SK-N-DZ (cell line): ENCODE measurements at regions not wholly inside any gene's neighbourhood (a gene's known extent, or its start where the extent isn't known, plus 50 kb on each side); places are given as distances from the start of the nearest gene placed in this dataset.

Experiments used
- DNase-seq: peaks from one replicate; pipeline ENCODE4 v3.0.0-alpha.2; 2015; ENCODE audit warnings: low spot score

DNA sequence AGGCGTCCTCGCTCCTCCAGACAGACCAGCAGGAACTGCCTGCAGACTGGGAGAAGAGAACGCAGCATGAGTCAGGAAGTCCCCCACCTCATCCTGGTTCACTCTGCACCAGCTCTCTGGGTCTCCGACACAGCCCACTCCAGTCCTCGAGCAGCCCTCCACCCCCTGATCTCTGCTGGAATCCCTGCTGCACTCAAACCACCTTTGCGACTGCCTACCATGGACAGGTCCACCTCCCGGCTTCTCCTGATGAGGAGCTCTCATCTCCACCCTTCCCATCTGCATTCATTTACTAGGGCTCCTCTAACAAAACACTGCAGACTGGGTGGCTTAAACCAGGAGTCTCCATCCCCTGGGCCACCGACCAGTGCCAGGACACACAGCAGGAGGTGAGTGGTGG is 202.3 kb upstream of the IGF1R start:
- DNase-seq = no peak

DNA sequence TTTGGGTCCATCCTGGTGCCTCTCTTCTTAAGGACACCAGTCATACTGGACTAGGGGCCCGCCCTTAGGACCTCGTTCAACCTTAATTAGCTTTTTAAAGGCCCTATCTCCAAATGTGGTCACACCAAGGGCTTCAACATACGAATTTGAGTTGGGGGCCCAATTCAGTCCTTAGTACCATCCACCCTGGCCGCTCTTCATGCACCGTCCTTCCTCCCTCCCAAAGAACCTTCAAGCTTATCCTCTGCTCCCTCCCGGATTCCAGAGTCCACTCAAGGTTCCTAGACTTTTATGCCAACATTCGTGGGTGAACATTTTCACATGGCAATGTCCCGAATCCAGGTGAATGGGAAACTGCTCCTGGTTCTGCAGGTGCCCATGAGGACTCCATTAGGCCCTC is 201.3 kb upstream of the IGF1R start:
- DNase-seq = no peak

DNA sequence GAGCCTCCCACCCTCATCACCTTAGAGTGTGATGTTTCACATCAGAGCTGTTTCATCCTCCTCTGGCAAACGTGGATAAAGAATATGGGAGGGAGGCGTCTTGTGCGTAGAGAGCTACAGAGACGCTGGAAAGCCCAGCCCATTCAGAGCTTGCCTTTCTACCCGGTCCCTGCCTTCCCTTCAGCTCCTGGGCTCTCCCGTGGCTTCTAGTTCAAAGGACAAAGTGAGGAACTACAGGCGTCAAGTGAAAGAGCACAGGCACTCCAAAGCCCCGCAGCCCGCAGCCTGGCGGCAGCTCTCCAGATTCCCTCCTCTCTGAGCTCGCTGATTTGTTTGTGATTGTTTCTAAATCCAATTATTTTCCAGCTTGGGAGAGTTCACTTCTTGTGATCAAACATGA is 197.1 kb upstream of the IGF1R start:
- DNase-seq = no peak

DNA sequence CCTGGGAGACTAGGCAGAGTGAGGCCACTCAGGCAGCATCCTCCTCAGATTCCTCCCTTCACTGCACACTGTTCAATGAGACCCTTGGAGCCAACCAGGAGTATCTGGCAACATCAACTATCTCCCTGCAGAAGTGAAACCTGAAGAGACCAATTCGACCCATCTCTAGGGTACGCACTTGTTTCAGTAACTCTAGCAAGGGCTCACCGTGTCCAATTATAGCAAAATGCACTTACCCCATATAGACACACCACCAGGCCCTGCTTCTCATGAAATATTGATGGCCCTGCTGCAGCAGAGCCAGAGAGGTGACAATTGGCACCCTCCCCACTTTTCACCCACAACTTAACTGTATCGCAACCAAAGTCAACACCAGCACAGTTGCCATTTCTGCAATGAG is 196.1 kb upstream of the IGF1R start:
- no peak for DNase-seq

DNA sequence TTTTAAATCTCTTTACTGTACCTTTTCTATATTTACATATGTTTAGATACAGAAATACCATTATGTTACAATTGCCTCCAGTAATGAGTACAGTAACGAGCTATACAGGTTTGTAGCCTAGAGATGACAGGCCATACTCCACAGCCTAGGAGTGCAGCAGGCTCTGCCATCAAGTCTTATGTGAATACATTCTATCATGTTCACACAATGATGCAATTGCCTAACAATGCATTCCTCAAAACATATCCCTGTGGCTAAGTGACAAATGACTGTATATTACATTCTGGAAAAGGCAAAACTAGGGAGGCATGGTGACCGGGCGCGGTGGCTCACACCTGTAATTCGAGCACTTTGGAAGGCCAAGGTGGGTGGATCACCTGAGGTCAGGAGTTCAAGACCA is 192.4 kb upstream of the IGF1R start:
- DNase-seq = no peak

DNA sequence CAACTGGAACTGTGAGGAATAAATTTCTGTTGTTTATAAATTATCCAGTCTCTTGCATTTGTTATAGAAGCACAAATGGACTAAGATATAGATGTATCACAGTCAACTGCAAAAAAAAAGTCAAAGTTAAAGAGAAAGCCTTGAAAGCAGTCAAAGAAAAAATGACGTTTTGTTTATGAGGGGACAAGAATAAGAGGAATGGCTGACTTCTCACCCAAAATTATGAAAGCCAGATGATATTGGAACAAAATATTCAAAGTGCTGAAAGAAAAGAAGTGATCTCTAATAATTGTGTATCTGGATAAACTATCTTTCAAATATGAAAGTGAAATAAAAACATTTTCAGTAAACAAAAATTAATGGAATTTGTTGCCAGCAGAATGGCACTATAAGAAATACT is 171.8 kb upstream of the IGF1R start:
- DNase-seq = no peak

DNA sequence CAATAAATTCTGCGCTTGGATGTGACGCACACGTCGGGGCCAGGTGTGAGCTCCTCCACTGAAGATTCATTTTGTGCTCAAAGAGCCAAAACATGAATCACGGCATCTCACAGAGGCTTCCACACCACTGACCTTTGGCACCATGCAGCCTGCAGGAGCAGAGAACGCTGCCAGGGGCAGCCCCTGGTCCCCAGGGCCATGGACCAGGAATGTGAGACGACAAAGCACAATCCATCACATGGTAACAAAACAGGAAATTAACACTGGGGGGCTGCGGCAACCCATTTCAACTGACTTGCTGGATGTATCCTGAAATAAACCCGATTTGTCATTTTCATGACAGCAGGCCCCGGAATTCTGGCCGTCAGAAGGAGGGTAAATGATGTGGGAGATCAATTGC is 167.5 kb upstream of the IGF1R start:
- DNase-seq = no peak

DNA sequence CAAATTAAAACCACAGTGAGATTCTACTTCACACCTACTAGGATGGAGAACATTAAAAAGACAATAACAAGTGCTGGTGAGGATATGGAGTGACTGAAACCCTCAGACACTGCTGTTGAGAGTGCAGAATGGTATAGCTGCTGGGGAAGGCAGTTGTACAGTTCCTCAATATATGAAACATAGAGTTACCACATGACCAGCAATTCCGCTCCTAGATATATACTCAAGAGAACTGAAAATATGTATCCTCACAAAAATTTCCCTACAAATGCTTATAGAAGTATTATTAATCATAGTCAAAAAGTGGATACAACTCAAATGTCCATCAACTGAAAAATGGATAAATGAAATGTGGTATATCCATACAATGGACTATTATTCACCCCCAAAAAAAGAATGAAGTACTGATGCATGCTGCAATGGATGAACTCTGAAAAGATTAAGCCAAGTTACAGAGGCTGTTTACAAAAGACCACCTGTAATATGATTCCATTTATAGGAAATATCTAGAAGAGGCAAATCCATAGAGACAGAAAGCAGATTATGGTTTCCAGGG is 164.7 kb upstream of the IGF1R start:
- no peak for DNase-seq

DNA sequence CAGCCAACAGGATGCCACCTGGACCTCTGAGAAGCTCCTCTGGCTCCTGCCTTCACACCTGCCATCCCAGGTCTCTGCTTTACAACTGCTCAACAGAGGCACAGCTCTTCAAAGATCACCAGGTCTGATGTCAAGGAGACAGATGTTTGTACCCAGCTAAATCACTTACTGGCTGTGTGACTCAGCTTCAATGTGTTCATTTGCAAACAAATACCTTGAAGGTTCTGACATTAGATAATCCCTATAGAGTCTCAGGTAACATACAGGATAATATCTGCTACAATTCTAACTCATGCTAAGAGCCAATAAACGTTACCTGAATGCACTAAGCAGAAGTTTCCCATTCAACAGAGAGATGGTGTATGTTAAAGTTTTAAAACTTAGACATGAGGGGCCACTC is 163.4 kb upstream of the IGF1R start:
- no peak for DNase-seq

DNA sequence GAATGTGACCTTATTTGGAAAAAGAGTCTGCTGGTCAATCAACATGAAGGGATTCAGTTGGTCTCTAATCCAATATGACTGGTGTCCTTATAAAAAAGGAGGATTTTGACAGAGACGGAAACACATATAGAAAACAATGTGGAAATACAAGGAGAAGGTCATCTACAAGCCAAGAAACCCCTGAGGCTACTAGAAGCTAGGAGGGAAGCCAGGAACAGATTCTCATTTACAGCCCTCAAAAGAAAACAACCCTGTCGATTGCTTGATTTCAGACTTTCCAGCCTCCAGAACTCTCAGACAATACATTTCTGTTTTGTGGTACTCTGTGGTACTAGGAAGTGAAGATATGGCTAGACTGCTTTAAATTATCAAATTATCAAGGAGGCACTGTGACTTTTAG is 162.9 kb upstream of the IGF1R start:
- DNase-seq = no peak

DNA sequence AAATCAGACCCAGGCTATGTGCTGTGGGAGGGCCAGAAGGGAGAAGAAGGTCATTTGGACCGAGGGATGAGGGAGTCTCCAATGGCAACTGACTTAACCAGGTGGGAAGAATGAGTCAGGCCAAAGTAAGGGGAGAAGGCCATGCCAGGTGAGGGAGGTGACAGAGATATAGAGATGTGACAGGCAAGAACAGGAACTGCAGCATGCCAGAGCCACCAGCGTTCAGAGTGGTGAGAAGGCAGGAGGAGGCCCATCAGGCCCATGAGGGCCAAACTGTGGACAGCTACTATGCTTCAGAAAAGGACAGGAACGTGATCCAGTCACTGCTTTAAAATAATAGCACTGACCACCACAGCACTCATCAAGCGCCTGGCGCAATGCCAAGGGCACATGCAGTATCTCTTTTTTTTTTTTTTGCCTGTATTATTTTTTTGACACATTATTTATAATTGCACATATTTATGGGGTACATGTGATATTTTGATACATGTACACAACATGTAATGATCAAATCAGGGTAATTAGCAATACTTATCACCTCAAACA is 154.3 kb upstream of the IGF1R start:
- DNase-seq = no peak

DNA sequence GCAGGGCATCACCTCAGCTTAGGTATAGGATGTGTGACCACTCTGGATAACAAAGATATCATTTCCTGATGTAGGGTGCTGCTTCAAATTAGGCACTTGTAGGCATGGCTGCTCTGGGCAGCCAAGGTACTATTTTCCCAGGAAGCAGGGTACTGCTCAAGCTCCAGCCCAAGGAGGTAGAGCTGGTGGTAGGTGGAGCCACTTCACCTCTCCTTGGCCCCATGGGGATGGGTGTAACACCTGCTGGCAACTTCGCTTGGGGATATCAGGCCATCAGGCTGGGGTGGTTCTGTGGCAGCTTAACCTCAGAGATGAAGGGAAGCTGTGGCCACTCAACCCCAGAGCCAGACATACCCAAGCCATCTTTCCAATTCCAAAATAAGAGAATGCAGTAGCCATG is 147.1 kb upstream of the IGF1R start:
- DNase-seq = no peak

DNA sequence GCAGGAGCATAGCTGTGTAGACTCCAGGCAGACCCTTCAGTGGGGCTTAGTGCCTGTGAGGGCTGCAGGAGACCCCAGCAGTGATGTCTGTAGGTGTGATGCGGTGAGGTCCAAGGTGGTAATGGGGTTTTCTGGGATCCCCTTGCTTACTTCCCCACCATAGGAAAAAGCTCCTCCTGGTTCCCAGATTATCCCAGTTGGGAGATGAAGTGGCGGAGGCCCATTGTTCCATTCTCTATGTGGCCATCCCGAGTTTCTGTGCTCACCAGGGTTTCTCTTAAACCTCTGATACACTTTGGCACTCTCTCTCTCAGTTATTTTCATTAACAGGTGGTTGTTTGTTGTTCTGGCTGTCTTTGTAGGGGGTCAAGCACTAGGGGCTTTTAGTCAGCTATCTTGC is 146.7 kb upstream of the IGF1R start:
- DNase-seq = no peak

DNA sequence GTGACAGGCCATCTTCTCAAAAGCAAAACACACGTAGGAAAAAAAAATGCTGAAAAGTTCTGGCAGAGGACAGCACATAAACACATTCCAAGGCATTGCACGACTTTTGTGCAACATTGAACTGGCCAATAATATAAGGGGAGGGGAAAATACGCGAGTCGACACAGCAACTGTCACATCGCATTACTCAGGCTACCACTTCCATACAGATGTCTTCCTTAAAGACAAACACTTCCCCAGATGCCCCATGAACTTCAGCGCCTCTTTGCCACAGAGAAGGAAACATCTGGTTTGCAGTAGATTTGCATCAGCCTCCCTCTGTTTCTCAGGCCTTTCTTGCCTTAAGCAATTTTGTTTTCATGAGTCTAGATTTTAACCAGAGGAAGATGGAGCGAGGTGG is 144.4 kb upstream of the IGF1R start:
- no peak for DNase-seq

DNA sequence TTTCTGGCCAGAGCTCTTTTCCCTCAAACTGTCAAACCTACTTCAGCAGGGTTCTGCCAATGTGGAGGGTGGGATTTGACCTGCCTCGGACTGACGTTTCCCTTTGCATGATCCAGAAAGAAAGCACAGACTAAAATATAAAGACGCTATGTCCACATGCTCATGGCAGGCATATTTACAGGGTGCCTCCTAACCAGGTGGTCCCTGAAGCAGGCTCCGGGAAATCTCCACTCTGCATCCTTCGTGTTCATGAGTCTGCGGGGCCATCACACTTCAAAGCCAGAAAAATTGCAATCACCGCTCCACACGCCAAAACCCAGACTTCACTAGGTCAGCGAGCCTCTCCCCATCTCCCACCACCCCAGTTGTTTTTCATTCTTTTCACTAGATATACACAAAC is 143.3 kb upstream of the IGF1R start:
- DNase-seq = no peak

DNA sequence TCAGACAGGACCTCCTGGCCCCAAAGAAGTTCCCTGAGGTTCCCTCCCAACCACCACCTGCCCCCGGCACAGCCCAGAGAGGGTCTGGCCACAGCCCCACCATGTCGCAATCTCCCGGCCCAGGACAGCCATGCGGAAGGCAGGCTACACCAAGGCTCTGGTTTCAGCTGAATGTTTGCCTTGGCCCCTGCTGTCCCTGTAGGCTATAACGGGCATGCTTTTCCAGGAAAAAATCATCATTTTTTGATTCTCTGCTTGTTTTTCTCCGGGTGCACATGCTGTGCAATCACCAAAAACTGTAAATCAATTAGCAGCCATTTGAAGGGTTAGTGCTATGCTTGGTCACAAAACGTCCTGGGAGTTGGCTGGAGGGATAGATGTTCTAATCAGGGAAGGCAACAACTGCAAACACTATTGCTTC is 142.7 kb upstream of the IGF1R start:
- no peak for DNase-seq

DNA sequence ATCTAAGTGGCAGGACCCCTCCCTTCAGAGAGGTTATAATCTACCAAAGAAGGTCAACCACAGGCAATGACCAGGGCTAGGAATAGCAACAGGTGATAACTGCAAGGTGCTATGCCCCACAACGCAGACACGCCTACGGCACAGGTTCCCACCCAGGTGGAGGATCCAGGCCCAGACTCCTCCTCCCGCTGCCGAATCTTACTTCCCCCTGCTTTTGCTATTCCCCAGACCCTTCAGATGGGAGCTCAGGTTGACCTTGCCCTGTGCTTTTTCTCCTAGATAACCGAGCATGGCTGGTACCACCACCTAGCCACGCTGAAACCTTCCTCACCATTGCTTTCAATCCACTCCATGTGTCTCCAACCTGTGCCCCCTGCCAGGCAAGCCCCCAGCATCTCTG is 142.2 kb upstream of the IGF1R start:
- no peak for DNase-seq

DNA sequence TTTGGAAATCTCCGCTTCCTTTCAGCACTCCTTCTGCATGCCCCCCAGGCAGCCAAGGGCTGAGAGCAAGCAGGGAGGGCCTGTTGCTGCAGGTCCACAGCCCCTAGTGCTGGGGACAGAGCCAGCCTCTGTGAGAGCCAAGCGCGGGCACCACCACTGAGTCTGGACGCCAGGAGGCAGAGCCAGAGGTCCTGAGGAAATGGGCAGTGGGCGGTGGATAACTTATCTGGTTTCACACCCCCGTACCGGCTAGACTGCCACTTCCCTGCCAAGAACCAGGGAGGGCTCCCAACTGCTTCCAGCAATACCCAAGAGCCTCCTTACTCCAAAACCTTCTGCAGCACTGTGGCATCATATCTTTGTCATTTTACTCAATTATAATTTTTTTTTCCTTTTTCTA is 141.6 kb upstream of the IGF1R start:
- DNase-seq = no peak

DNA sequence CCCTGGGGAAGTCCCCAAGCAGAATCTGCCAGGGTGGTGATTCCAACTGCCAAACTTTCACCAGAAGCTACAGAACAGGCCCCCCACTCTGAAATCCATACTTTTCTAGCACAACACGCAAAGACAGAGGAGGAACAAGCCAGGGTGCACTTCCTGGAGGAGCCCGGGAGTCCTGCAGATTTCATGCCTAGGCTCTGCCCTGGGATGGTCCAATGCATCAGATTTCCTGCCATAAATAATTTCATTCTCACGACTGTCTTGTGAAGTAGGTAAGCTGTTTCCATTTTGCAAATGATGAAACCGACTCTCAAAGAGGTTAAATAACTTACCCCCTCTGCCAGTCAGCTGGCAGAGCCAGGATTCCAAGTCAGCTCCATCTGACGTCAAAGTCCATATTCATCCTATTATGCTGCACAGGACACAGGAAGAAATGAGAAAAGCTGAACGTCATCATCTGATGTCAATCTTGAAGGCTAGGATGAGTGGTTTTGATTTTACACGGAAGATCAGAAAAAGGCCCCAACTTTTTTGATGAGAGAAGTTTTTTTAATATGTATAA is 134.8 kb upstream of the IGF1R start:
- no peak for DNase-seq

DNA sequence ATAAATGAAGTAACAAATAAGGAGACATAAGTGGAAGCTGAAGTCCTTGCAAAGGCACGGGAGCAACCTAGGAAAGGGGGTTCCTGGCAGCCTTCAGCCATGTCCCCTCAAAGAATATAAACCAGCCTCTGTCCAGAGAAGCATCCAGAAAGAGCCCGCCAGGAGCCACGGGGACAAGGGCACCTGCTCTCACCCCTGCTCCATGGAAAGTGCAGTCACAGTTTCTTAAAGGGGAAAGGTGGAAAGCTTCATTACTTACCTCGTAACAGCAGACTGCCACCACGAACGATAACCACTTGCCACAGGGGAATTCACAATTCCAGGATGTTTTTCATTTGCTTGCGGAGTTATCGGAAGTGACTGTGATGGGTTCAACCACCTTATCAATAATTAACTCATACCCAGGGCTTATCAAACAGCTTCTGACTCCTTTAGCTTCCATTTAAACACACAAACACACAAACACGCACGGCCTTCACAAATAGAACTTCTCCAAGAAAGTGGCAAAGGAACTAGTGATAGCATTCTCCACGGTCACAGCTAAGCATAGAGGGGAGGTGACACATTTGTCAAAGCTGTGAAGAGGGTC is 134.2 kb upstream of the IGF1R start:
- DNase-seq = no peak

DNA sequence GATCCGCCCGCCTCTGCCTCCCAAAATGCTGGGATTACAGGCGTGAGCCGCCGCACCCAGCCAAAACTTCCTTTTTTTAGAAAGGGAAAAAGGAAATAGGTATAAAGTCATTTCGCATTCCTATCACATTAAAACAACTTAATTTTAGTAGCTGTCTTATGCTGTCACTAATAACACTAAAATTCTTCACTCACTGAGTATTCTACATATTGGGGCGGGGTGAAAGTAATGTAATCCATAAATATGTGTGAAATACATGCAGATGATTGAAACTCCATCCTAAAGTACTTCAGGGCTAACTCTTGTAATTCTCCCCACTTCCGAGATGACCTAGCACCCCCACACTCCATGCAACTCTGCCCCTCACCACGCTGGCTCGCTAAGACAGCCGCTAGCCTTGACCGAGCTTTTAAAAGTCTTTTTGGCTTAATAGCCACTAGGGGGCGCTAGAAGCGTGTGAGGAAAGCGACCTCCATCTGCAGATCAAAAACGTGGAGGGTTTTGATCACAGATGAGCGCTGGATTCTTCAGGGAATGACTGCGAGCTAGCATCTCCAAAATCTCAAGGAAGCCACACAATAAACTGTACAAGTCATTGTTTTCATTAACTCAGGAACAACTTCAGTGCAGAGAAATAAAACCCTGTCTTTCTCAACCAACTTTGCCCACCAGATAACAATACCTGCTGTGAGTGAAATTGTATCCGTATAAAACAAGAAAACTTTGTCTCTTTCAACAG is 129.3 kb upstream of the IGF1R start:
- peak; percentile 77 for DNase-seq

DNA sequence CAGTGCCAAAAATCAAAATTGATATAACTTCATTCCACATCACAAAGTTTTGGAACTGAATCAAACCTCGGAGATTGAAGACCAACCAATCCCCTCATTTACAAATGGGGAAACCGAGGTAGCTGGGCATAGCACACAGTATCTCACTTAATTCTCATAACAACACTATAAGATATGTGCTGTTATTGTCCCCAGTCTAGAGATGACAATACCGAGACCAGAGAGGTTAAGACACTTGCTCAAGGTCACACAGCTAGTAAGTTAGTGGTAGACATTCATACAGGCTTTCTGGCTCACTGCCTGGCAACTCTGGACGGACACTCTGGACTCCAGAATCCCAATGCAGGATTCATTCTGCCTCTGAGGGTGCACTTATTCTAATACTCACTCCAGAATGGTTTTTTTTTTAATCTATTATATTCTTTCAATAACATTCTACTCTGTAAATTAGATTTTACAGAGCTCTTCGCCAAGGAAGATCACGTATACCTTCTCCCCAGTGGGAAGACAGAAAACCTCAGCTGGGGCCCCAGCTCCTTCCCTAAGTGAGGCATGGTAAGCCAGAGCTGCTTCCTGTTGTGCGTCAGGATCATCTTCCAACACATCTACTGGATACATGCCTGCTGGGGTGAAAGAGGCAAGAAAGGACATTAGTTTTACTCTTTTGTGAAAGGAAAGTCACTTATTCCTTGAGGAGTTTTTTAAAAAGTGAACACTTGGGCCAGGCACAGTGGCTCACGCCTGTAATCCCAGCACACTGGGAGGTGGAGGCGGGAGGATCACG is 128.4 kb upstream of the IGF1R start:
- no peak for DNase-seq
